GM12878 (cell line): ENCODE measurements at regions not wholly inside any gene's neighbourhood (a gene's known extent, or its start where the extent isn't known, plus 50 kb on each side); places are given as distances from the start of the nearest gene placed in this dataset.

ENCODE experiments used
- ATAC-seq: fragments of 200-7000 bp; cut with Tn5 transposase; 3 replicates; pipeline ENCODE4 v1.9.1; 2020; ENCODE audit warnings: mild to moderate bottlenecking, moderate library complexity
- BruUV-seq: library from RNA; stranded (reverse); fragments of 400-500 nt; replicated peaks from 2 replicates; lab custom pipeline; 2021; lab: Mats Ljungman, UMichigan
- CTCF ChIA-PET: fragments of 300-600 bp; sonication (Branson Sonifier 250); formaldehyde crosslinking; extraction: SDS; loops from one replicate; lab custom pipeline; 2021; ENCODE audit warnings: inconsistent platforms; lab: Yijun Ruan, JAX
- POLR2A ChIA-PET: fragments of 350-600 bp; formaldehyde crosslinking; extraction: SDS; loops from one replicate; lab custom pipeline; 2021; ENCODE audit warnings: inconsistent platforms; lab: Charles Lee
- RAD21 ChIA-PET: fragments of 300-600 bp; sonication (Branson Sonifier 250); formaldehyde crosslinking; loops from one replicate; lab custom pipeline; 2023; ENCODE audit warnings: antibody characterized with exemption; ENCODE audit not compliant: unreplicated experiment; lab: Charles Lee
- SMC1A ChIA-PET: fragments of 300-600 bp; sonication (Branson Sonifier 250); formaldehyde crosslinking; loops from one replicate; lab custom pipeline; 2023; ENCODE audit not compliant: unreplicated experiment, uncharacterized antibody; lab: Charles Lee
- DNase-seq: peaks from one replicate; pipeline ENCODE4 v3.0.0-alpha.2; 2011; ENCODE audit warnings: low read depth, low spot score
- FAIRE-seq: peaks from 3 replicates; lab custom pipeline; 2011; peaks lifted over from hg19 to GRCh38; lab: Jason Lieb, UNC
- H2AFZ ChIP-seq: 2 replicates; pipeline ENCODE4 v1.6.0; 2011; ENCODE audit warnings: low read depth, low read length, control low read depth; ENCODE audit not compliant: control insufficient read depth
- H3K27ac ChIP-seq: 2 replicates; pipeline ENCODE4 v1.5.1; 2011; ENCODE audit warnings: control low read depth; ENCODE audit not compliant: control insufficient read depth, insufficient read depth
- H3K27me3 ChIP-seq, 2 experiments: replicated peaks in 1 of 2; 2 replicates each; pipeline versions ENCODE4 v1.6.0 to v1.6.1; 2011; ENCODE audit warnings: low read length in 1 of 2; ENCODE audit not compliant: control insufficient read depth in 2 of 2, insufficient read depth in 2 of 2
- H3K36me3 ChIP-seq, 2 experiments: 2 replicates each; pipeline ENCODE4 v1.5.1; 2011; ENCODE audit warnings: low read length in 1 of 2; ENCODE audit not compliant: control insufficient read depth in 2 of 2, insufficient read depth in 2 of 2
- H3K4me1 ChIP-seq: 2 replicates; pipeline ENCODE4 v1.6.1; 2011; ENCODE audit warnings: mild to moderate bottlenecking, low read length, moderate library complexity, mixed read lengths; ENCODE audit not compliant: control insufficient read depth, insufficient read depth
- H3K4me2 ChIP-seq: 2 replicates; pipeline ENCODE4 v1.6.0; 2011; ENCODE audit warnings: control low read depth; ENCODE audit not compliant: control insufficient read depth, insufficient read depth
- H3K4me3 ChIP-seq: fragments of 200-600 bp; sonication (generic); 2 replicates; pipeline ENCODE4 v1.5.1; 2016
- H3K79me2 ChIP-seq: 2 replicates; pipeline ENCODE4 v1.6.0; 2011; ENCODE audit warnings: low read length; ENCODE audit not compliant: control insufficient read depth, insufficient read depth
- H3K9ac ChIP-seq: 2 replicates; pipeline ENCODE4 v1.8.0; 2011; ENCODE audit warnings: low read length, control low read depth, mixed read lengths; ENCODE audit not compliant: control insufficient read depth, insufficient read depth
- H3K9me3 ChIP-seq: replicated peaks from 3 replicates; pipeline ENCODE4 v1.5.1; 2011; ENCODE audit warnings: mild to moderate bottlenecking, low read length; ENCODE audit not compliant: control insufficient read depth, insufficient read depth
- H4K20me1 ChIP-seq: 2 replicates; pipeline ENCODE4 v1.6.0; 2011; ENCODE audit not compliant: control insufficient read depth, insufficient read depth
- BRCA1 ChIP-seq: IDR thresholded peaks from 2 replicates; pipeline ENCODE4 v1.6.1; 2011; ENCODE audit warnings: low read depth, low read length, improper control_type of control experiment
- CHD4 ChIP-seq: fragments of 200-600 bp; sonication (generic); IDR thresholded peaks from 2 replicates; pipeline ENCODE4 v1.6.1; 2016; ENCODE audit warnings: mild to moderate bottlenecking
- JUND ChIP-seq: IDR thresholded peaks from 2 replicates; pipeline ENCODE4 v1.6.1; 2012; ENCODE audit warnings: low read depth, mild to moderate bottlenecking, low read length, improper control_type of control experiment, moderate library complexity
- KDM1A ChIP-seq: fragments of 200-600 bp; sonication (generic); IDR thresholded peaks from 2 replicates; pipeline ENCODE4 v1.6.1; 2016; ENCODE audit warnings: borderline replicate concordance
- MYB ChIP-seq: fragments of 150-350 bp; IDR thresholded peaks from 2 replicates; pipeline ENCODE4 v1.6.1; 2014; ENCODE audit warnings: mild to moderate bottlenecking, low read depth, low read length, borderline replicate concordance
- NR2C2 ChIP-seq: IDR thresholded peaks from 2 replicates; pipeline ENCODE4 v1.6.1; 2011; ENCODE audit warnings: borderline replicate concordance, low read depth; ENCODE audit not compliant: control insufficient read depth, insufficient read length
- PAX5 ChIP-seq: IDR thresholded peaks from 2 replicates; pipeline ENCODE4 v1.6.1; 2011; ENCODE audit warnings: low read depth, low read length, borderline replicate concordance
- RAD51 ChIP-seq: fragments of 450-650 bp; IDR thresholded peaks from 2 replicates; pipeline ENCODE4 v1.6.1; 2016; ENCODE audit warnings: moderate library complexity, mild to moderate bottlenecking, inconsistent platforms
- SRF ChIP-seq, 2 experiments: IDR thresholded peaks; 2 replicates each; pipeline ENCODE4 v1.6.1; 2011; ENCODE audit warnings: low read depth in 2 of 2, low read length in 2 of 2, mild to moderate bottlenecking in 1 of 2, moderate library complexity in 1 of 2
- TAF1 ChIP-seq: IDR thresholded peaks from 2 replicates; pipeline ENCODE4 v1.6.1; 2011; ENCODE audit warnings: mild to moderate bottlenecking, low read depth, low read length, borderline replicate concordance
- WGBS: methylation state at CpG from one replicate; pipeline ENCODE4 v1.1.6; 2016; ENCODE audit warnings: low lambda C conversion rate; ENCODE audit not compliant: insufficient replicate concordance, insufficient coverage; ENCODE audit errors: missing lambda C conversion rate; 5-methylcytosine and 5-hydroxymethylcytosine counted together
- in situ Hi-C: fragments of 300-500 bp; cut with MboI; formaldehyde crosslinking; loops from 9 replicates; pipeline ENCODE4 v1.14.3; 2018; ENCODE audit warnings: mixed read lengths
- intact Hi-C: fragments of 100-400 bp; cut with micrococcal nuclease; formaldehyde crosslinking; loops from one replicate; pipeline ENCODE4 v1.14.2; 2022; ENCODE audit not compliant: unreplicated experiment
- TF ChIP-seq, protein P1 (sequence below): fragments of 450-650 bp; IDR thresholded peaks from 2 replicates; pipeline ENCODE4 v1.6.1; 2017; ENCODE audit warnings: mild to moderate bottlenecking, moderate library complexity

DNA sequence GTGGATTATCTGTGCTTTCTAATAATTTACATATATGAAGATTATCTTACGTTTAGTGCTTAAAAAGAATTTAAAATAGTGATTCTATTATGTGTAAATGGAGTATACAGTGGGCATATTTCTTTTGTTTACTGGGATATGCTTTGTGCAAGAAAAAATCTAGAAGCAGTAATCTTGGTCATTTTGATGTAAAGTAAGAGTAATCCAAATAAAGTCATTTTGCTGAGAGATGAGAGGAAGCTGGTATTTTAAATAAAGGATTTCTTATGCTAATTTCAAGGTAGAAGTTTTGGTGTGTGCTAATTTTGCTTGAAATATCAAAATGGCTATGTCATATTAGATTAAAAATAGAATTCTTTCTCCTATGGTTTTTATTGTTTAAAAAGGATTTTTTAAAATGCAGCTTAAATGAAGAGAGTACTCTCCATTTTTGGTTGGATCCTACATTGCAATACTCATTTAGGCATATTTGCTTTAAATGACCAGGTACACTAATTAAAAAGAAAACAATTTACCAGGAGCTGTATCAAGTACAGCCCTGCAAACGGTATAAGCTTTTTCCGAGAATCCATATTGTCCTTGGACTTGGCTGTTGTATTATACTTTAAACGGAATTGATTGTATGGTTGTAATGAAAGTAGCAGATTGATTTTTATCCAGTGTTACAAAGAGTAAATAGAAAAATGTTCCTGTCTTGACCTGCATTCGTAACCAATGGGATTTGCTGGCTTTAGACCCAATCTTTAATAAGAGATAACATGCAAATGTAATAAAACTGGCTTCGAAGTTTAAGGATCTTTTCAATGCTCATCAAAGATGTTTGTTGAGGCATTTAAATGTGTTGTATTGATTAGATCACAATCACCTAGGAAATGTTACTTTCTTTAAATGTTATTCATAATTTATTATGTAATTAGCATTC, 574.7 kb downstream of the USP25 start:
- ChIA-PET CTCF (no interaction called here), SMC1A (no interaction called here), POLR2A (no interaction called here), RAD21 (no interaction called here)
- in situ Hi-C loops (no loop called here), intact Hi-C loops (no loop called here)
- no peak overlapping the region for H3K27ac ChIP-seq
- H3K4me1 ChIP-seq: no peaks in the 10 kb centered on the region
- DNase-seq (no peak), FAIRE-seq (no peak), ATAC-seq (no peak)
- TF ChIP-seq TAF1 (no peak), BRCA1 (no peak), NR2C2 (no peak), RAD51 (no peak), KDM1A (no peak), MYB (no peak), SRF (IDR thresholded peaks at IDR 0.05; ENCODE audit: low read depth in 2 of 2, low read length in 2 of 2) (no peak), JUND (no peak), PAX5 (no peak), CHD4 (no peak)
- TF ChIP-seq, protein P1, sequence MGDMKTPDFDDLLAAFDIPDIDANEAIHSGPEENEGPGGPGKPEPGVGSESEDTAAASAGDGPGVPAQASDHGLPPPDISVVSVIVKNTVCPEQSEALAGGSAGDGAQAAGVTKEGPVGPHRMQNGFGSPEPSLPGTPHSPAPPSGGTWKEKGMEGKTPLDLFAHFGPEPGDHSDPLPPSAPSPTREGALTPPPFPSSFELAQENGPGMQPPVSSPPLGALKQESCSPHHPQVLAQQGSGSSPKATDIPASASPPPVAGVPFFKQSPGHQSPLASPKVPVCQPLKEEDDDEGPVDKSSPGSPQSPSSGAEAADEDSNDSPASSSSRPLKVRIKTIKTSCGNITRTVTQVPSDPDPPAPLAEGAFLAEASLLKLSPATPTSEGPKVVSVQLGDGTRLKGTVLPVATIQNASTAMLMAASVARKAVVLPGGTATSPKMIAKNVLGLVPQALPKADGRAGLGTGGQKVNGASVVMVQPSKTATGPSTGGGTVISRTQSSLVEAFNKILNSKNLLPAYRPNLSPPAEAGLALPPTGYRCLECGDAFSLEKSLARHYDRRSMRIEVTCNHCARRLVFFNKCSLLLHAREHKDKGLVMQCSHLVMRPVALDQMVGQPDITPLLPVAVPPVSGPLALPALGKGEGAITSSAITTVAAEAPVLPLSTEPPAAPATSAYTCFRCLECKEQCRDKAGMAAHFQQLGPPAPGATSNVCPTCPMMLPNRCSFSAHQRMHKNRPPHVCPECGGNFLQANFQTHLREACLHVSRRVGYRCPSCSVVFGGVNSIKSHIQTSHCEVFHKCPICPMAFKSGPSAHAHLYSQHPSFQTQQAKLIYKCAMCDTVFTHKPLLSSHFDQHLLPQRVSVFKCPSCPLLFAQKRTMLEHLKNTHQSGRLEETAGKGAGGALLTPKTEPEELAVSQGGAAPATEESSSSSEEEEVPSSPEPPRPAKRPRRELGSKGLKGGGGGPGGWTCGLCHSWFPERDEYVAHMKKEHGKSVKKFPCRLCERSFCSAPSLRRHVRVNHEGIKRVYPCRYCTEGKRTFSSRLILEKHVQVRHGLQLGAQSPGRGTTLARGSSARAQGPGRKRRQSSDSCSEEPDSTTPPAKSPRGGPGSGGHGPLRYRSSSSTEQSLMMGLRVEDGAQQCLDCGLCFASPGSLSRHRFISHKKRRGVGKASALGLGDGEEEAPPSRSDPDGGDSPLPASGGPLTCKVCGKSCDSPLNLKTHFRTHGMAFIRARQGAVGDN: no peak
- no peaks in the 10 kb centered on the region for H4K20me1 ChIP-seq
- no peak overlapping the region for H3K4me3 ChIP-seq
- no TSS peak for BruUV-seq
- 20% methylated on average over 6 of the region's 6 CpGs for WGBS
- no peak overlapping the region for H3K4me2 ChIP-seq
- no peaks in the 10 kb centered on the region for H3K36me3 ChIP-seq
- no peak overlapping the region for H3K9ac ChIP-seq
- no peak overlapping the region for H2AFZ ChIP-seq
- no peaks in the 10 kb centered on the region for H3K27me3 ChIP-seq
- no peaks in the 10 kb centered on the region for H3K9me3 ChIP-seq
- no peaks in the 10 kb centered on the region for H3K79me2 ChIP-seq
